Right atrium auricular region (tissue), 2 donors: ENCODE measurements at regions not wholly inside any gene's neighbourhood (a gene's known extent, or its start where the extent isn't known, plus 50 kb on each side); places are given as distances from the start of the nearest gene placed in this dataset.

Experiments
- DNase-seq: peaks from one replicate; pipeline ENCODE4 v3.0.0-alpha.2; 2019; ENCODE audit warnings: low spot score
- H3K27ac ChIP-seq, 2 donors: fragments of 200-600 bp; sonication (generic); 1 replicate in 1 of 2; 2 replicates in 1 of 2; pipeline ENCODE4 v1.5.1; 2016 to 2019
- H3K27me3 ChIP-seq, 2 donors: fragments of 200-600 bp; sonication (generic); one replicate each; pipeline versions ENCODE4 v1.5.1 to v1.6.0; 2017 to 2019
- H3K36me3 ChIP-seq: fragments of 200-600 bp; sonication (generic); one replicate; pipeline ENCODE4 v1.5.1; 2016
- H3K4me1 ChIP-seq, 2 donors: fragments of 200-600 bp; sonication (generic); one replicate each; pipeline versions ENCODE4 v1.5.1 to v1.6.0; 2017 to 2019
- H3K4me3 ChIP-seq, 2 donors: fragments of 200-600 bp; sonication (generic); 1 replicate in 1 of 2; 2 replicates in 1 of 2; pipeline ENCODE4 v1.5.1; 2017 to 2019; ENCODE audit warnings: mild to moderate bottlenecking in 1 of 2, moderate library complexity in 1 of 2
- H3K9me3 ChIP-seq, 2 donors: fragments of 200-600 bp; sonication (generic); one replicate each; pipeline ENCODE4 v1.5.1; 2019
- TF ChIP-seq, protein P1 (sequence below), 2 donors: fragments of 200-600 bp; sonication (generic); IDR thresholded peaks; one replicate each; pipeline ENCODE4 v1.5.1; 2019; ENCODE audit warnings: antibody characterized with exemption in 2 of 2

DNA sequence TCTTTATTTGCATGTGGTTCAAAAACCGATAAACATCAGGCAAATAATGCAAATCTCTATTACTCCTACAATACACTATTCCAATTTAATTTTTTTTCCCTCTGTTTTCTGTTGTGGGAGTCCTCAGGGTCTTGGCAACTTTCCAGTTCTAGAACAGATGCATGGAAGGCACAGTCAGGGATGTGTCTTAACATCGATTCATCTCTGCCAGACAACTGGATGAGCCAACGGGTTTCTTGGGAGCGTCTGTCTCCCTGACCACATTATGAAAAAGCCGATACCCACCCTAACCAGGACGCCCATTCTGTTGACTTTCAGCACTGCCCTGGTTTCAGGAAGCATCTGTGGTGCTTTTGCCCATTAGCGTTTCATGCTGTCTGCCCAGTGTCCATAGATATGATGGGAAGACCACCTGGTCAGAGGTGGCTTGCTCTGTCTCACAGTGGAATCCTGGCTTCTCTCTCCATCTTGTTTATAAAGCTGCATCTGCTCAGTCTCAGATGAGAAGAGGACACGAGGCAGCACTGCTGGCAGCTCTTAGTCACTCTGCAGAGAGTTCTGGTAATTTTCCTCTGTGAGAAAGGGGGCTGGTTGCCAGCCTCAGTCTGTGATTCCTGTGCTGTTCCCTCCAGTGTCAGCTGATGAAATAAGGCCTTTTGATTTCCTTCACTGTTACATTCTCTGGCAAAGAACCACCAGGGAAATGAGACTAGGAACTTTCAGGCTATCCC lies 57.9 kb upstream of the KCNE4 start:
- Histone ChIP-seq H3K9me3 (no peaks in the 10 kb centered on the region), H3K36me3 (no peaks in the 10 kb centered on the region), H3K27me3 (no peaks in the 10 kb centered on the region), H3K4me1 (peaks cover 0 to 19% of the 10 kb centered on the region in 2 donors), H3K4me3 (peak overlapping the region in 1 of 2 donors; percentile 15), H3K27ac (peak overlapping the region; percentile 78 to 85)
- peak; percentile 90 for DNase-seq
- TF ChIP-seq, protein P1, sequence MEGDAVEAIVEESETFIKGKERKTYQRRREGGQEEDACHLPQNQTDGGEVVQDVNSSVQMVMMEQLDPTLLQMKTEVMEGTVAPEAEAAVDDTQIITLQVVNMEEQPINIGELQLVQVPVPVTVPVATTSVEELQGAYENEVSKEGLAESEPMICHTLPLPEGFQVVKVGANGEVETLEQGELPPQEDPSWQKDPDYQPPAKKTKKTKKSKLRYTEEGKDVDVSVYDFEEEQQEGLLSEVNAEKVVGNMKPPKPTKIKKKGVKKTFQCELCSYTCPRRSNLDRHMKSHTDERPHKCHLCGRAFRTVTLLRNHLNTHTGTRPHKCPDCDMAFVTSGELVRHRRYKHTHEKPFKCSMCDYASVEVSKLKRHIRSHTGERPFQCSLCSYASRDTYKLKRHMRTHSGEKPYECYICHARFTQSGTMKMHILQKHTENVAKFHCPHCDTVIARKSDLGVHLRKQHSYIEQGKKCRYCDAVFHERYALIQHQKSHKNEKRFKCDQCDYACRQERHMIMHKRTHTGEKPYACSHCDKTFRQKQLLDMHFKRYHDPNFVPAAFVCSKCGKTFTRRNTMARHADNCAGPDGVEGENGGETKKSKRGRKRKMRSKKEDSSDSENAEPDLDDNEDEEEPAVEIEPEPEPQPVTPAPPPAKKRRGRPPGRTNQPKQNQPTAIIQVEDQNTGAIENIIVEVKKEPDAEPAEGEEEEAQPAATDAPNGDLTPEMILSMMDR (IDR thresholded peaks at IDR 0.05), result no peak

DNA sequence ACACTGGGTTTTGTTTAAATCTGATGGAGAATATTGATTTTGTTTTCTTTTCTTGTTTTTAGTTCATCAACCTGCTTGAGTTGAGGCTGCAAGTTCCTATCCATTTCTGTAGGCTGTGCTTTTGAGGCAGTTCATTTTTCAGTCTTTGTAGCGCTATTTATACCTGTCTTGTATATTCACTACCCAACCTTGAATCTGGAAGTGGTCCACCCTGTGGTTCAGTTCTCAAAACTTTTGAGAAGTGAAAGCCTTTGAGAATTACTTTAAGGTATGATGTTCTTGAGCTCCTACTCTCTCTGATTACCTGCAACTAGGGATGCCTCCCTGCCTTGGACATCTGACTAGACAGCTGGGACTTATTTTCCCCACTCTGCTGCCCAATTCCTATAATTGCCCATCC lies 53.5 kb upstream of the KCNE4 start:
- DNase-seq, result no peak
- Histone ChIP-seq H3K27ac (no peak overlapping the region), H3K4me1 (peaks cover 0 to 18% of the 10 kb centered on the region in 2 donors), H3K9me3 (no peaks in the 10 kb centered on the region), H3K36me3 (no peaks in the 10 kb centered on the region), H3K4me3 (no peak overlapping the region), H3K27me3 (no peaks in the 10 kb centered on the region)
- TF ChIP-seq, protein P1 (IDR thresholded peaks at IDR 0.05), result no peak

GRCh38 chr2:223000872-223001796 lies 50.9 kb upstream of the KCNE4 start:
- no peak for DNase-seq

DNA sequence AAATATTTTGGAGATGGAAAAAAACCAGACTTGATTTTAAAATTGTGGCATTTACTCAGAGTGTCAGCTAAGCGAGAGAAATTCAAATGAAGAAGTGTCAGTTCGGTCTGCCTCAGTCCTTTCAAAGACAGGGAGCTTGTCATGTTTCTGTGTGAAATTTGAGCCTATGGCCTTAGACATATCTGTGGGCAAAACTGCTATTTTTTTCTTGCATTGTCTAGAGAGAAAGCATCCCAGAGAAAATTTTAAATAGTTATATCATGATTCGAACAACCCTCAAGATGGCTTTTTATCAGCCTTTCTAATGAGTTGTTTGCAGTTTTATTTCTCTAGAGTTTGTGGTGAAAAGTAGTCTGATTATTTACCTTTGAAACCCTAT lies 50.2 kb upstream of the KCNE4 start:
- H3K9me3 ChIP-seq, result no peaks in the 10 kb centered on the region
- no peaks in the 10 kb centered on the region for H3K36me3 ChIP-seq
- DNase-seq, result no peak
- no peak overlapping the region for H3K4me3 ChIP-seq
- H3K4me1 ChIP-seq, result no peaks in the 10 kb centered on the region
- H3K27me3 ChIP-seq, result no peaks in the 10 kb centered on the region
- no peak overlapping the region for H3K27ac ChIP-seq
- TF ChIP-seq, protein P1 (IDR thresholded peaks at IDR 0.05), result no peak

More at GRCh38 chr2:223000872-223001796, 50.9 kb upstream of the KCNE4 start:
- Histone ChIP-seq H3K9me3 (no peaks in the 10 kb centered on the region), H3K4me1 (no peaks in the 10 kb centered on the region), H3K36me3 (no peaks in the 10 kb centered on the region), H3K27me3 (no peaks in the 10 kb centered on the region), H3K4me3 (no peak overlapping the region), H3K27ac (no peak overlapping the region)
- TF ChIP-seq, protein P1 (IDR thresholded peaks at IDR 0.05), result no peak
